Osteocyte (in vitro differentiated cells): ENCODE measurements at regions not wholly inside any gene's neighbourhood (a gene's known extent, or its start where the extent isn't known, plus 50 kb on each side); places are given as distances from the start of the nearest gene placed in this dataset.

ENCODE experiments used
- DNase-seq: peaks from one replicate; pipeline ENCODE4 v3.0.0; 2021; ENCODE audit warnings: mixed read lengths; ENCODE audit not compliant: unreplicated experiment; ENCODE audit errors: extremely low spot score
- H3K27ac Mint-ChIP-seq: one replicate; pipeline ENCODE4 v1.8.0; 2021; ENCODE audit warnings: mild to moderate bottlenecking, mixed read lengths; ENCODE audit not compliant: unreplicated experiment
- H3K27me3 Mint-ChIP-seq: one replicate; pipeline ENCODE4 v1.8.0; 2021; ENCODE audit warnings: mixed read lengths; ENCODE audit not compliant: unreplicated experiment
- H3K36me3 Mint-ChIP-seq: one replicate; pipeline ENCODE4 v1.8.0; 2021; ENCODE audit warnings: mixed read lengths; ENCODE audit not compliant: unreplicated experiment
- H3K4me1 Mint-ChIP-seq: one replicate; pipeline ENCODE4 v1.8.0; 2021; ENCODE audit warnings: mixed read lengths; ENCODE audit not compliant: unreplicated experiment
- H3K4me3 Mint-ChIP-seq: one replicate; pipeline ENCODE4 v1.8.0; 2021; ENCODE audit warnings: mild to moderate bottlenecking, moderate library complexity, mixed read lengths; ENCODE audit not compliant: unreplicated experiment
- H3K9me3 Mint-ChIP-seq: one replicate; pipeline ENCODE4 v1.8.0; 2021; ENCODE audit warnings: mixed read lengths; ENCODE audit not compliant: unreplicated experiment
- TF ChIP-seq, protein P1 (sequence below): fragments of 200-600 bp; sonication (generic); IDR thresholded peaks from 2 replicates; pipeline ENCODE4 v1.5.0; 2021; ENCODE audit warnings: antibody characterized with exemption, mild to moderate bottlenecking, moderate library complexity

DNA sequence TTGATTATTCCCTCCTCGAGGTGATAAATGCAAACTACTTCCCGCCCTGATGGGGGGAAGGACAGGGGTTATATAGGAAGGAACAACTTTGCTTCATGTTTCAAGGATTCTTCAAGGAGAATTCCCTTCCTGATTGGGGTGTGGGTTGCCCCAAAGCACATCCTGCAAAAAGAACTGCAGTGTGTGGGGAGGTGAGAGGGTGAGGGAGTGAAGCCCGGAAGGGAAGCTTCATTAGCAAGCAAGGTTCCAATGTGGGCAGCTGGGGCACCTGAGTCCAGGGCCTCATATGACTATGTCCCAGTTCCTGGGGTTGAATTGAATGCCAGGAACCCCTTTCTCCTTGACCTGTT is 326.0 kb downstream of the MN1 start:
- Mint-ChIP-seq H3K9me3 (no peaks in the 10 kb centered on the region), H3K4me1 (peaks cover 47% of the 10 kb centered on the region), H3K36me3 (peaks cover 2% of the 10 kb centered on the region), H3K27ac (peak overlapping the region; percentile 84), H3K27me3 (no peaks in the 10 kb centered on the region), H3K4me3 (no peak overlapping the region)
- no peak for DNase-seq
- TF ChIP-seq, protein P1, sequence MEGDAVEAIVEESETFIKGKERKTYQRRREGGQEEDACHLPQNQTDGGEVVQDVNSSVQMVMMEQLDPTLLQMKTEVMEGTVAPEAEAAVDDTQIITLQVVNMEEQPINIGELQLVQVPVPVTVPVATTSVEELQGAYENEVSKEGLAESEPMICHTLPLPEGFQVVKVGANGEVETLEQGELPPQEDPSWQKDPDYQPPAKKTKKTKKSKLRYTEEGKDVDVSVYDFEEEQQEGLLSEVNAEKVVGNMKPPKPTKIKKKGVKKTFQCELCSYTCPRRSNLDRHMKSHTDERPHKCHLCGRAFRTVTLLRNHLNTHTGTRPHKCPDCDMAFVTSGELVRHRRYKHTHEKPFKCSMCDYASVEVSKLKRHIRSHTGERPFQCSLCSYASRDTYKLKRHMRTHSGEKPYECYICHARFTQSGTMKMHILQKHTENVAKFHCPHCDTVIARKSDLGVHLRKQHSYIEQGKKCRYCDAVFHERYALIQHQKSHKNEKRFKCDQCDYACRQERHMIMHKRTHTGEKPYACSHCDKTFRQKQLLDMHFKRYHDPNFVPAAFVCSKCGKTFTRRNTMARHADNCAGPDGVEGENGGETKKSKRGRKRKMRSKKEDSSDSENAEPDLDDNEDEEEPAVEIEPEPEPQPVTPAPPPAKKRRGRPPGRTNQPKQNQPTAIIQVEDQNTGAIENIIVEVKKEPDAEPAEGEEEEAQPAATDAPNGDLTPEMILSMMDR: no peak

DNA sequence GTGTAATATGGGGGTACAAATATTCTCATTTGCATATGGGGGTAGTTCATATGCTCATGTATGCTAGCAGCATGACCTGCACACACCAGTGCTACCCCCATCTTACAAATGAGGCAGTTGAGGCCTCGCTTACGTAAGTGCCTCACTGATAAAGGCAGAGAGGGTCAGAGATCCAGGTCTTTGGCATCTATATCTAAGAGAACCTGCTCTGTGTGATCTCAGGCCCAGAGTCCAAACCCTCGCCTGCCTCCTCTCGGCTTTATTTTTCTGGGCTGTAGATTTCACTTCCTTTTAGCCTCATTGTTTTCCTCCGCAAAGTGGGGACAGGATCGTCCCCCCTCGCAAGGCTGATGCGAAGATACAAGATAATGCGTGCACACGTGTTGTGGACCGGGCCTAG is 325.2 kb downstream of the MN1 start:
- no peak for DNase-seq
- H3K36me3 Mint-ChIP-seq: peaks cover 2% of the 10 kb centered on the region
- no peaks in the 10 kb centered on the region for H3K9me3 Mint-ChIP-seq
- TF ChIP-seq, protein P1: no peak
- no peaks in the 10 kb centered on the region for H3K27me3 Mint-ChIP-seq
- H3K4me3 Mint-ChIP-seq: no peak overlapping the region
- H3K27ac Mint-ChIP-seq: peak overlapping the region; percentile 56
- H3K4me1 Mint-ChIP-seq: peaks cover 53% of the 10 kb centered on the region

DNA sequence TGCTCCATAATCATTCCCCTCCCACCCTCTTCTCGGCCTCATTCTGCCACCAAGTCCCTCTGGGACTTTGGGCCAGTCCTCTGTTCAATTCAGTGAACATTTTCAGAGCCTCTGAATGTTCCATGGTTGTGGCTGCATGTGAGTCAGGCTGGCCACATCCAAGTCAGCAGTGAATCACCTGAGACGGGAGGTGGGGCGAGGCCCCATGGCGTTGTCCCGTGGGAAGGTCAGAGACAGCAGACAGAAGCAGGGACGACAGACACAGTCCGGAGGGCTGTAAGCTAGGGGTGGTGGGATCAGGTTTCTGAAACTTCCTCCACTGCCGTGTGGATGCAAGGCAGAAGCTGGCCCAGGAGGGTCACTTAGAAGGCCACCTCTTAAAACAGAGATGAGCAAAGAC is 324.8 kb downstream of the MN1 start:
- H3K27ac Mint-ChIP-seq: peak overlapping the region; percentile 56
- peaks cover 56% of the 10 kb centered on the region for H3K4me1 Mint-ChIP-seq
- peaks cover 2% of the 10 kb centered on the region for H3K36me3 Mint-ChIP-seq
- H3K9me3 Mint-ChIP-seq: no peaks in the 10 kb centered on the region
- TF ChIP-seq, protein P1: no peak
- no peaks in the 10 kb centered on the region for H3K27me3 Mint-ChIP-seq
- H3K4me3 Mint-ChIP-seq: no peak overlapping the region
- DNase-seq: no peak

DNA sequence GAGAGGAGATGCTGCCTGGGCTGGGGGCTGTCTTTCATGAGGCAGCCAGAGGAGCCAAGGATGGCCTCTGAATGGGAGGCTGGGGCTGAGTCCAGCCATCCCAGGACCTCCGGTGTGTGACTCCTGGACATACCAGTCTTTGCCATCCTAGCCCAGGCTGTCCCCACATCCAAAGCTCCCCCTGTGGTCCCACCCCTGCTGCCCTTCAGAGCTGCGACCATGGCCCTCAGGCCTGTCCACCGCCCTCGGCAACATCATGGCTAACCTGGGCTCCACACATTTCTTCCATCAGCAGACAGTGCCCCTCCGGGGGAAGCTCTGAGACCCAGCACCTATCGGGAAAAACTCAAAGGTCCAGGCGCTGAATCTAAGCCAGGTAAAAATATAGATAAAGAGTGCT is 324.4 kb downstream of the MN1 start:
- no peak for DNase-seq
- H3K27me3 Mint-ChIP-seq: no peaks in the 10 kb centered on the region
- H3K4me1 Mint-ChIP-seq: peaks cover 56% of the 10 kb centered on the region
- TF ChIP-seq, protein P1: no peak
- no peaks in the 10 kb centered on the region for H3K9me3 Mint-ChIP-seq
- no peak overlapping the region for H3K27ac Mint-ChIP-seq
- no peak overlapping the region for H3K4me3 Mint-ChIP-seq
- H3K36me3 Mint-ChIP-seq: peaks cover 2% of the 10 kb centered on the region

DNA sequence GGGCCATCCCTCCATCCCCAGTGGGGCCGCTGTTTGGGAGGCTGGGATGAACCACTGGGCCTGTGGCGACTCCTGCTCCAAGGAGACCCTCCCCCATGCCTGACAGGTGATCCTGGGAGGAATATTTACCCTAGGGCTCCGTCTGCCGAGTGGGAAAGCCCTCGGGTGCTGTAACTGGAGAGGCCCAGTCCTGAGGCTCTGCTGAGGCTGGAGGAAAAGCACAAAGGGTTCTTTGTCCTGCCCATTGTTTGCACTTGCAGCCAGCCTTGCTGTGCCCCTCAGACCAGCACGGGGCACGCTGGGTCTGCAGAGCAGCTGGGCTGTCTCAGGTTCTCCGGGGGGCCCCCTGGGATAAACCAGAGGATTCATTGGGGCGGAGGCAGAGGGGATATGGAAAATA is 321.1 kb downstream of the MN1 start:
- Mint-ChIP-seq H3K9me3 (no peaks in the 10 kb centered on the region), H3K4me3 (no peak overlapping the region), H3K4me1 (peaks cover 34% of the 10 kb centered on the region), H3K27ac (no peak overlapping the region), H3K27me3 (peaks cover 2% of the 10 kb centered on the region), H3K36me3 (peaks cover 2% of the 10 kb centered on the region)
- DNase-seq: no peak
- TF ChIP-seq, protein P1: no peak
